GM23338 (cell line): ENCODE measurements at regions not wholly inside any gene's neighbourhood (a gene's known extent, or its start where the extent isn't known, plus 50 kb on each side); places are given as distances from the start of the nearest gene placed in this dataset.

Source experiments
- ATAC-seq: fragments of 200-7000 bp; cut with Tn5 transposase; 3 replicates; pipeline ENCODE4 v1.9.1; 2020
- DNase-seq: peaks from one replicate; pipeline ENCODE4 v3.0.0-alpha.2; 2015; ENCODE audit warnings: low spot score
- H2AFZ ChIP-seq: fragments of 200-600 bp; sonication (generic); 2 replicates; pipeline ENCODE4 v1.8.0; 2016; ENCODE audit warnings: antibody characterized with exemption, mild to moderate bottlenecking, moderate library complexity
- H3F3A ChIP-seq: fragments of 200-600 bp; sonication (generic); replicated peaks from 2 replicates; pipeline ENCODE4 v1.8.0; 2017; ENCODE audit warnings: antibody characterized with exemption, mixed run types, low read depth
- H3K27ac ChIP-seq: fragments of 200-600 bp; sonication (generic); 2 replicates; pipeline ENCODE4 v1.6.1; 2016; ENCODE audit warnings: low read depth
- H3K27me3 ChIP-seq: fragments of 200-600 bp; sonication (generic); 2 replicates; pipeline ENCODE4 v1.8.0; 2016; ENCODE audit warnings: mild to moderate bottlenecking, mixed run types, moderate library complexity; ENCODE audit not compliant: insufficient read depth
- H3K36me3 ChIP-seq: fragments of 200-600 bp; sonication (generic); 2 replicates; pipeline ENCODE4 v1.8.0; 2016; ENCODE audit warnings: mild to moderate bottlenecking; ENCODE audit not compliant: insufficient read depth
- H3K4me1 ChIP-seq: fragments of 200-600 bp; sonication (generic); 2 replicates; pipeline ENCODE4 v1.8.0; 2016; ENCODE audit warnings: mild to moderate bottlenecking, moderate library complexity; ENCODE audit not compliant: insufficient read depth
- H3K4me2 ChIP-seq: fragments of 200-600 bp; sonication (generic); 2 replicates; pipeline ENCODE4 v1.7.1; 2017; ENCODE audit warnings: mixed run types
- H3K4me3 ChIP-seq: fragments of 200-600 bp; sonication (generic); 2 replicates; pipeline ENCODE4 v1.6.1; 2016; ENCODE audit warnings: mixed run types
- H3K79me2 ChIP-seq: fragments of 200-600 bp; sonication (generic); replicated peaks from 2 replicates; pipeline ENCODE4 v1.8.0; 2017; ENCODE audit warnings: mild to moderate bottlenecking; ENCODE audit not compliant: insufficient read depth
- H3K9me2 ChIP-seq: fragments of 200-600 bp; sonication (generic); 2 replicates; pipeline ENCODE4 v1.8.0; 2017; ENCODE audit not compliant: insufficient read depth
- H4K20me1 ChIP-seq: fragments of 200-600 bp; sonication (generic); replicated peaks from 2 replicates; pipeline ENCODE4 v1.8.0; 2017; ENCODE audit warnings: mild to moderate bottlenecking; ENCODE audit not compliant: insufficient read depth
- H3K27ac Mint-ChIP-seq: 2 replicates; pipeline ENCODE4 v1.8.0; 2020; ENCODE audit warnings: inconsistent platforms, mild to moderate bottlenecking, moderate library complexity, mixed read lengths
- H3K27me3 Mint-ChIP-seq: 3 replicates; pipeline ENCODE4 v1.8.0; 2022; ENCODE audit warnings: low read depth, mild to moderate bottlenecking, moderate library complexity, mixed read lengths, inconsistent platforms; ENCODE audit not compliant: insufficient read depth, poor library complexity
- H3K36me3 Mint-ChIP-seq: 3 replicates; pipeline ENCODE4 v1.8.0; 2021; ENCODE audit warnings: low read depth, mild to moderate bottlenecking, inconsistent platforms, moderate library complexity, mixed read lengths
- H3K4me1 Mint-ChIP-seq: 3 replicates; pipeline ENCODE4 v1.8.0; 2020; ENCODE audit warnings: mild to moderate bottlenecking, inconsistent platforms, mixed read lengths
- H3K4me3 Mint-ChIP-seq: 3 replicates; pipeline ENCODE4 v1.8.0; 2021; ENCODE audit warnings: moderate library complexity, mild to moderate bottlenecking, inconsistent platforms, mixed read lengths
- H3K9me3 Mint-ChIP-seq: 3 replicates; pipeline ENCODE4 v1.8.0; 2020; ENCODE audit warnings: moderate library complexity, mild to moderate bottlenecking, inconsistent platforms, mixed read lengths
- EZH2 ChIP-seq: fragments of 200-600 bp; sonication (generic); IDR thresholded peaks from one replicate; pipeline ENCODE4 v1.8.0; 2017; ENCODE audit warnings: antibody characterized with exemption, mild to moderate bottlenecking, low read depth; ENCODE audit not compliant: unreplicated experiment
- JUNB ChIP-seq: IDR thresholded peaks from one replicate; pipeline ENCODE4 v1.6.1; 2016; ENCODE audit warnings: antibody characterized with exemption; ENCODE audit not compliant: unreplicated experiment
- NANOG ChIP-seq: IDR thresholded peaks from 2 replicates; pipeline ENCODE4 v1.6.1; 2016; ENCODE audit warnings: antibody characterized with exemption, borderline replicate concordance
- POLR2AphosphoS5 ChIP-seq: IDR thresholded peaks from 2 replicates; pipeline ENCODE4 v1.6.1; 2016; ENCODE audit warnings: antibody characterized with exemption, low read depth
- STAT1 ChIP-seq: IDR thresholded peaks from one replicate; pipeline ENCODE4 v1.6.1; 2016; ENCODE audit warnings: antibody characterized with exemption; ENCODE audit not compliant: unreplicated experiment
- ZNF114 ChIP-seq: fragments of 250-450 bp; sonication (Bioruptor Pico); IDR thresholded peaks from 2 replicates; pipeline ENCODE4 v1.5.0; 2020; ENCODE audit warnings: mild to moderate bottlenecking, moderate library complexity
- TF ChIP-seq, protein P1 (sequence below), 2 experiments: fragments of 200-600 bp in 1 of 2; sonication (generic) in 1 of 2; conservative IDR thresholded peaks; 2 replicates each; pipeline versions ENCODE4 v1.5.1 to v1.6.1; 2016 to 2017; ENCODE audit warnings: antibody characterized with exemption in 2 of 2, low read depth in 2 of 2, mild to moderate bottlenecking in 2 of 2, moderate library complexity in 1 of 2
- TF ChIP-seq, protein P2 (sequence below): fragments of 250-450 bp; sonication (Bioruptor Pico); IDR thresholded peaks from 2 replicates; pipeline ENCODE4 v1.5.0; 2020; ENCODE audit warnings: mild to moderate bottlenecking, moderate library complexity
- TF ChIP-seq, protein P3 (sequence below): IDR thresholded peaks from one replicate; pipeline ENCODE4 v1.6.1; 2018; ENCODE audit warnings: antibody characterized with exemption; ENCODE audit not compliant: unreplicated experiment

DNA sequence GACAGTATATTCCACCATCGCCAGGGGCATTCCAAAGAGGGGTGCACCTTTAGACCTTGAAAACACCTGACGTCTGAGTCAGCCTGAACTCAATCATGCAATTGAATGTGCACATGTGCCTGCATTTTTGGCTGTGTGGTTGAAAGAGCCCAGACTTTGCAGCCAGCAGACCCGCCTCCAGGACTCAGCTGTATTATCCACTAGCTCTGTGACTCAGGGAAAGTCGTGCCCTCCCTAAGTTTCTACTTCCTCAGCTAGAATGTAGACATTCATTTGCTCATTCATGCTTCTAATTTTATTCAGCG, 94.2 kb downstream of the LRRC30 start:
- ATAC-seq: no peak
- H3K27ac ChIP-seq: no peak overlapping the region
- Mint-ChIP-seq H3K27ac (no peak overlapping the region), H3K9me3 (no peaks in the 10 kb centered on the region), H3K36me3 (no peaks in the 10 kb centered on the region), H3K4me3 (no peak overlapping the region), H3K27me3 (peaks cover 7% of the 10 kb centered on the region), H3K4me1 (peaks cover 6% of the 10 kb centered on the region)
- no peaks in the 10 kb centered on the region for H4K20me1 ChIP-seq
- no peak for TF ChIP-seq ZNF114 (CRISPR knock-in tag)
- TF ChIP-seq NANOG: no peak
- TF ChIP-seq, protein P1, sequence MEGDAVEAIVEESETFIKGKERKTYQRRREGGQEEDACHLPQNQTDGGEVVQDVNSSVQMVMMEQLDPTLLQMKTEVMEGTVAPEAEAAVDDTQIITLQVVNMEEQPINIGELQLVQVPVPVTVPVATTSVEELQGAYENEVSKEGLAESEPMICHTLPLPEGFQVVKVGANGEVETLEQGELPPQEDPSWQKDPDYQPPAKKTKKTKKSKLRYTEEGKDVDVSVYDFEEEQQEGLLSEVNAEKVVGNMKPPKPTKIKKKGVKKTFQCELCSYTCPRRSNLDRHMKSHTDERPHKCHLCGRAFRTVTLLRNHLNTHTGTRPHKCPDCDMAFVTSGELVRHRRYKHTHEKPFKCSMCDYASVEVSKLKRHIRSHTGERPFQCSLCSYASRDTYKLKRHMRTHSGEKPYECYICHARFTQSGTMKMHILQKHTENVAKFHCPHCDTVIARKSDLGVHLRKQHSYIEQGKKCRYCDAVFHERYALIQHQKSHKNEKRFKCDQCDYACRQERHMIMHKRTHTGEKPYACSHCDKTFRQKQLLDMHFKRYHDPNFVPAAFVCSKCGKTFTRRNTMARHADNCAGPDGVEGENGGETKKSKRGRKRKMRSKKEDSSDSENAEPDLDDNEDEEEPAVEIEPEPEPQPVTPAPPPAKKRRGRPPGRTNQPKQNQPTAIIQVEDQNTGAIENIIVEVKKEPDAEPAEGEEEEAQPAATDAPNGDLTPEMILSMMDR (conservative IDR thresholded peaks at IDR 0.05; ENCODE audit: low read depth in 2 of 2): no peak
- TF ChIP-seq, protein P2, sequence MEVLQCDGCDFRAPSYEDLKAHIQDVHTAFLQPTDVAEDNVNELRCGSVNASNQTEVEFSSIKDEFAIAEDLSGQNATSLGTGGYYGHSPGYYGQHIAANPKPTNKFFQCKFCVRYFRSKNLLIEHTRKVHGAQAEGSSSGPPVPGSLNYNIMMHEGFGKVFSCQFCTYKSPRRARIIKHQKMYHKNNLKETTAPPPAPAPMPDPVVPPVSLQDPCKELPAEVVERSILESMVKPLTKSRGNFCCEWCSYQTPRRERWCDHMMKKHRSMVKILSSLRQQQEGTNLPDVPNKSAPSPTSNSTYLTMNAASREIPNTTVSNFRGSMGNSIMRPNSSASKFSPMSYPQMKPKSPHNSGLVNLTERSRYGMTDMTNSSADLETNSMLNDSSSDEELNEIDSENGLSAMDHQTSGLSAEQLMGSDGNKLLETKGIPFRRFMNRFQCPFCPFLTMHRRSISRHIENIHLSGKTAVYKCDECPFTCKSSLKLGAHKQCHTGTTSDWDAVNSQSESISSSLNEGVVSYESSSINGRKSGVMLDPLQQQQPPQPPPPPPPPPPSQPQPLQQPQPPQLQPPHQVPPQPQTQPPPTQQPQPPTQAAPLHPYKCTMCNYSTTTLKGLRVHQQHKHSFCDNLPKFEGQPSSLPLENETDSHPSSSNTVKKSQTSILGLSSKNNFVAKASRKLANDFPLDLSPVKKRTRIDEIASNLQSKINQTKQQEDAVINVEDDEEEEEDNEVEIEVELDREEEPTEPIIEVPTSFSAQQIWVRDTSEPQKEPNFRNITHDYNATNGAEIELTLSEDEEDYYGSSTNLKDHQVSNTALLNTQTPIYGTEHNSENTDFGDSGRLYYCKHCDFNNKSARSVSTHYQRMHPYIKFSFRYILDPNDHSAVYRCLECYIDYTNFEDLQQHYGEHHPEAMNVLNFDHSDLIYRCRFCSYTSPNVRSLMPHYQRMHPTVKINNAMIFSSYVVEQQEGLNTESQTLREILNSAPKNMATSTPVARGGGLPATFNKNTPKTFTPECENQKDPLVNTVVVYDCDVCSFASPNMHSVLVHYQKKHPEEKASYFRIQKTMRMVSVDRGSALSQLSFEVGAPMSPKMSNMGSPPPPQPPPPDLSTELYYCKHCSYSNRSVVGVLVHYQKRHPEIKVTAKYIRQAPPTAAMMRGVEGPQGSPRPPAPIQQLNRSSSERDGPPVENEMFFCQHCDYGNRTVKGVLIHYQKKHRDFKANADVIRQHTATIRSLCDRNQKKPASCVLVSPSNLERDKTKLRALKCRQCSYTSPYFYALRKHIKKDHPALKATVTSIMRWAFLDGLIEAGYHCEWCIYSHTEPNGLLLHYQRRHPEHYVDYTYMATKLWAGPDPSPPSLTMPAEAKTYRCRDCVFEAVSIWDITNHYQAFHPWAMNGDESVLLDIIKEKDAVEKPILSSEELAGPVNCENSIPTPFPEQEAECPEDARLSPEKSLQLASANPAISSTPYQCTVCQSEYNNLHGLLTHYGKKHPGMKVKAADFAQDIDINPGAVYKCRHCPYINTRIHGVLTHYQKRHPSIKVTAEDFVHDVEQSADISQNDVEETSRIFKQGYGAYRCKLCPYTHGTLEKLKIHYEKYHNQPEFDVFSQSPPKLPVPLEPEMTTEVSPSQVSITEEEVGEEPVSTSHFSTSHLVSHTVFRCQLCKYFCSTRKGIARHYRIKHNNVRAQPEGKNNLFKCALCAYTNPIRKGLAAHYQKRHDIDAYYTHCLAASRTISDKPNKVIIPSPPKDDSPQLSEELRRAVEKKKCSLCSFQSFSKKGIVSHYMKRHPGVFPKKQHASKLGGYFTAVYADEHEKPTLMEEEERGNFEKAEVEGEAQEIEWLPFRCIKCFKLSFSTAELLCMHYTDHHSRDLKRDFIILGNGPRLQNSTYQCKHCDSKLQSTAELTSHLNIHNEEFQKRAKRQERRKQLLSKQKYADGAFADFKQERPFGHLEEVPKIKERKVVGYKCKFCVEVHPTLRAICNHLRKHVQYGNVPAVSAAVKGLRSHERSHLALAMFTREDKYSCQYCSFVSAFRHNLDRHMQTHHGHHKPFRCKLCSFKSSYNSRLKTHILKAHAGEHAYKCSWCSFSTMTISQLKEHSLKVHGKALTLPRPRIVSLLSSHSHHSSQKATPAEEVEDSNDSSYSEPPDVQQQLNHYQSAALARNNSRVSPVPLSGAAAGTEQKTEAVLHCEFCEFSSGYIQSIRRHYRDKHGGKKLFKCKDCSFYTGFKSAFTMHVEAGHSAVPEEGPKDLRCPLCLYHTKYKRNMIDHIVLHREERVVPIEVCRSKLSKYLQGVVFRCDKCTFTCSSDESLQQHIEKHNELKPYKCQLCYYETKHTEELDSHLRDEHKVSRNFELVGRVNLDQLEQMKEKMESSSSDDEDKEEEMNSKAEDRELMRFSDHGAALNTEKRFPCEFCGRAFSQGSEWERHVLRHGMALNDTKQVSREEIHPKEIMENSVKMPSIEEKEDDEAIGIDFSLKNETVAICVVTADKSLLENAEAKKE (CRISPR knock-in tag): no peak
- TF ChIP-seq POLR2AphosphoS5: no peak
- no peak for TF ChIP-seq EZH2
- TF ChIP-seq JUNB: no peak
- TF ChIP-seq, protein P3, sequence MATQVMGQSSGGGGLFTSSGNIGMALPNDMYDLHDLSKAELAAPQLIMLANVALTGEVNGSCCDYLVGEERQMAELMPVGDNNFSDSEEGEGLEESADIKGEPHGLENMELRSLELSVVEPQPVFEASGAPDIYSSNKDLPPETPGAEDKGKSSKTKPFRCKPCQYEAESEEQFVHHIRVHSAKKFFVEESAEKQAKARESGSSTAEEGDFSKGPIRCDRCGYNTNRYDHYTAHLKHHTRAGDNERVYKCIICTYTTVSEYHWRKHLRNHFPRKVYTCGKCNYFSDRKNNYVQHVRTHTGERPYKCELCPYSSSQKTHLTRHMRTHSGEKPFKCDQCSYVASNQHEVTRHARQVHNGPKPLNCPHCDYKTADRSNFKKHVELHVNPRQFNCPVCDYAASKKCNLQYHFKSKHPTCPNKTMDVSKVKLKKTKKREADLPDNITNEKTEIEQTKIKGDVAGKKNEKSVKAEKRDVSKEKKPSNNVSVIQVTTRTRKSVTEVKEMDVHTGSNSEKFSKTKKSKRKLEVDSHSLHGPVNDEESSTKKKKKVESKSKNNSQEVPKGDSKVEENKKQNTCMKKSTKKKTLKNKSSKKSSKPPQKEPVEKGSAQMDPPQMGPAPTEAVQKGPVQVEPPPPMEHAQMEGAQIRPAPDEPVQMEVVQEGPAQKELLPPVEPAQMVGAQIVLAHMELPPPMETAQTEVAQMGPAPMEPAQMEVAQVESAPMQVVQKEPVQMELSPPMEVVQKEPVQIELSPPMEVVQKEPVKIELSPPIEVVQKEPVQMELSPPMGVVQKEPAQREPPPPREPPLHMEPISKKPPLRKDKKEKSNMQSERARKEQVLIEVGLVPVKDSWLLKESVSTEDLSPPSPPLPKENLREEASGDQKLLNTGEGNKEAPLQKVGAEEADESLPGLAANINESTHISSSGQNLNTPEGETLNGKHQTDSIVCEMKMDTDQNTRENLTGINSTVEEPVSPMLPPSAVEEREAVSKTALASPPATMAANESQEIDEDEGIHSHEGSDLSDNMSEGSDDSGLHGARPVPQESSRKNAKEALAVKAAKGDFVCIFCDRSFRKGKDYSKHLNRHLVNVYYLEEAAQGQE: no peak
- no peak for TF ChIP-seq STAT1
- no peak overlapping the region for H3K4me3 ChIP-seq
- no peaks in the 10 kb centered on the region for H3K79me2 ChIP-seq
- no peaks in the 10 kb centered on the region for H3K36me3 ChIP-seq
- H2AFZ ChIP-seq: no peak overlapping the region
- no peaks in the 10 kb centered on the region for H3K4me1 ChIP-seq
- no peaks in the 10 kb centered on the region for H3K9me2 ChIP-seq
- H3K27me3 ChIP-seq: no peaks in the 10 kb centered on the region
- H3F3A ChIP-seq: no peaks in the 10 kb centered on the region
- no peak overlapping the region for H3K4me2 ChIP-seq
- no peak for DNase-seq
